Spleen (tissue), 11 donors: ENCODE measurements at regions not wholly inside any gene's neighbourhood (a gene's known extent, or its start where the extent isn't known, plus 50 kb on each side); places are given as distances from the start of the nearest gene placed in this dataset.

ENCODE experiments used
- DNase-seq: peaks from one replicate; pipeline ENCODE4 v3.0.0-alpha.2; 2020
- H3K27ac ChIP-seq, 8 donors: fragments of 200-600 bp; sonication (generic) in 7 of 8; 1 replicate in 4 of 8; 2 replicates in 4 of 8; pipeline versions ENCODE4 v1.5.0 to v1.8.0; 2016 to 2021; ENCODE audit warnings: inconsistent platforms in 4 of 8, mild to moderate bottlenecking in 4 of 8, moderate library complexity in 1 of 8
- H3K27me3 ChIP-seq, 7 donors: fragments of 200-600 bp; sonication (generic) in 6 of 7; replicated peaks in 1 of 7; 1 replicate in 4 of 7; 2 replicates in 3 of 7; pipeline versions ENCODE4 v1.5.0 to v1.8.0; 2016 to 2021; ENCODE audit warnings: inconsistent platforms in 3 of 7, mild to moderate bottlenecking in 1 of 7
- H3K36me3 ChIP-seq, 6 donors: fragments of 200-600 bp; sonication (generic) in 5 of 6; 1 replicate in 4 of 6; 2 replicates in 2 of 6; pipeline versions ENCODE4 v1.5.0 to v1.8.0; 2016 to 2021; ENCODE audit warnings: inconsistent platforms in 2 of 6
- H3K4me1 ChIP-seq, 6 donors: fragments of 200-600 bp; sonication (generic) in 5 of 6; 1 replicate in 3 of 6; 2 replicates in 3 of 6; pipeline versions ENCODE4 v1.5.0 to v1.8.0; 2016 to 2021; ENCODE audit warnings: inconsistent platforms in 3 of 6
- H3K4me3 ChIP-seq, 8 donors: fragments of 200-600 bp; sonication (generic) in 7 of 8; 1 replicate in 4 of 8; 2 replicates in 4 of 8; pipeline versions ENCODE4 v1.5.0 to v1.8.0; 2016 to 2021; ENCODE audit warnings: inconsistent platforms in 4 of 8, mild to moderate bottlenecking in 4 of 8, moderate library complexity in 2 of 8
- H3K9me3 ChIP-seq, 8 donors: fragments of 200-600 bp; sonication (generic) in 7 of 8; 1 replicate in 4 of 8; 2 replicates in 4 of 8; pipeline versions ENCODE4 v1.5.0 to v1.8.0; 2016 to 2021; ENCODE audit warnings: inconsistent platforms in 4 of 8
- CTCF ChIP-seq, 11 experiments: fragments of 200-600 bp in 7 of 11; fragments of 450-650 bp in 4 of 11; sonication (generic) in 4 of 11; IDR thresholded peaks in 8 of 11; conservative IDR thresholded peaks in 3 of 11; 1 replicate in 7 of 11; 2 replicates in 4 of 11; pipeline versions ENCODE4 v1.4.0 to v1.8.0; 2016 to 2021; ENCODE audit warnings: antibody characterized with exemption in 11 of 11, inconsistent platforms in 4 of 11, mild to moderate bottlenecking in 1 of 11
- POLR2A ChIP-seq, 3 donors: fragments of 450-650 bp; IDR thresholded peaks; one replicate each; pipeline ENCODE4 v1.5.1; 2017; ENCODE audit warnings: antibody characterized with exemption in 3 of 3, mild to moderate bottlenecking in 1 of 3
- POLR2AphosphoS5 ChIP-seq, 3 donors: sonication (generic); formaldehyde crosslinking; IDR thresholded peaks; one replicate each; pipeline ENCODE4 v1.5.1; 2017; ENCODE audit warnings: antibody characterized with exemption in 3 of 3
- WGBS, 5 donors: extraction: QIAGEN DNeasy Blood & Tissue Kit in 3 of 5; methylation state at CpG; one replicate each; pipeline versions ENCODE4 v1.1.5 to v1.1.7; 2013 to 2018; 5-methylcytosine and 5-hydroxymethylcytosine counted together
- intact Hi-C: fragments of 100-400 bp; cut with DNase I; formaldehyde crosslinking; loops from one replicate; pipeline ENCODE4 v1.15.0; 2023; ENCODE audit warnings: low total_unique reads
- donor health status: healthy with polysubstance abuse.
- donor health status: DM: no; HTN: no; CAD: no; lungs with moderate emphysema.
- donor health status: DM: no; HTN: no; CAD: no.
- donor health status: Bipolar disorder and iron deficiency.
- donor health status: healthy.
- donor health status: DM: no; HTN: no; CAD: no.
- donor health status: DM: yes; HTN: yes; CAD: no.

GRCh38 chr1:199843861-199844260 is 183.6 kb upstream of the NR5A2 start:
- H3K27ac ChIP-seq: no peak overlapping the region
- intact Hi-C loops: no loop called here
- H3K36me3 ChIP-seq: no peaks in the 10 kb centered on the region
- no peaks in the 10 kb centered on the region for H3K27me3 ChIP-seq
- H3K9me3 ChIP-seq: no peaks in the 10 kb centered on the region
- WGBS, 5 donors: 5 to 15% (median 8%) methylated on average over 2 of the region's 2 CpGs
- no peak for DNase-seq
- no peak overlapping the region for H3K4me3 ChIP-seq
- TF ChIP-seq POLR2A (IDR thresholded peaks at IDR 0.05): no peak
- no peak for TF ChIP-seq POLR2AphosphoS5 (IDR thresholded peaks at IDR 0.05)
- no peak for TF ChIP-seq CTCF (IDR thresholded peaks at IDR 0.05 in 8 of 11, conservative IDR thresholded peaks at IDR 0.05 in 3 of 11)
- H3K4me1 ChIP-seq: no peaks in the 10 kb centered on the region

- 85 to 92% (median 89%) methylated on average over 8 of the region's 8 CpGs for WGBS, 5 donors
- no peak overlapping the region for H3K27ac ChIP-seq
- intact Hi-C loops: no loop called here
- H3K9me3 ChIP-seq: no peaks in the 10 kb centered on the region
- H3K27me3 ChIP-seq: no peaks in the 10 kb centered on the region
- H3K4me1 ChIP-seq: no peaks in the 10 kb centered on the region
- H3K4me3 ChIP-seq: no peak overlapping the region
- DNase-seq: no peak
- TF ChIP-seq POLR2AphosphoS5 (IDR thresholded peaks at IDR 0.05) (no peak), POLR2A (IDR thresholded peaks at IDR 0.05) (no peak), CTCF (IDR thresholded peaks at IDR 0.05 in 8 of 11, conservative IDR thresholded peaks at IDR 0.05 in 3 of 11) (no peak)
- no peaks in the 10 kb centered on the region for H3K36me3 ChIP-seq
Observed at GRCh38 chr1:199847021-199847420, 180.5 kb upstream of the NR5A2 start.

- no peaks in the 10 kb centered on the region for H3K9me3 ChIP-seq
- no peaks in the 10 kb centered on the region for H3K27me3 ChIP-seq
- no peaks in the 10 kb centered on the region for H3K36me3 ChIP-seq
- H3K27ac ChIP-seq: no peak overlapping the region
- intact Hi-C loops: no loop called here
- no peak for TF ChIP-seq POLR2A (IDR thresholded peaks at IDR 0.05)
- DNase-seq: no peak
- WGBS, 5 donors: 55 to 80% (median 74%) methylated on average over 2 of the region's 2 CpGs
- H3K4me3 ChIP-seq: no peak overlapping the region
- H3K4me1 ChIP-seq: no peaks in the 10 kb centered on the region
Observed at GRCh38 chr1:199851439-199852140, 175.9 kb upstream of the NR5A2 start.

GRCh38 chr1:199854686-199855321 is 172.7 kb upstream of the NR5A2 start:
- H3K4me1 ChIP-seq: peaks cover 0 to 16% (median 5%) of the 10 kb centered on the region in 6 donors
- H3K4me3 ChIP-seq: no peak overlapping the region
- H3K9me3 ChIP-seq: no peaks in the 10 kb centered on the region
- no peak for DNase-seq
- no peaks in the 10 kb centered on the region for H3K27me3 ChIP-seq
- intact Hi-C loops: no loop called here
- no peak overlapping the region for H3K27ac ChIP-seq
- TF ChIP-seq POLR2A (IDR thresholded peaks at IDR 0.05) (no peak), POLR2AphosphoS5 (IDR thresholded peaks at IDR 0.05) (no peak), CTCF (IDR thresholded peaks at IDR 0.05 in 8 of 11, conservative IDR thresholded peaks at IDR 0.05 in 3 of 11) (no peak)
- no peaks in the 10 kb centered on the region for H3K36me3 ChIP-seq
- 78 to 92% (median 84%) methylated on average over 3 of the region's 3 CpGs for WGBS, 5 donors
